Ishikawa (cell line): ENCODE measurements at regions not wholly inside any gene's neighbourhood (a gene's known extent, or its start where the extent isn't known, plus 50 kb on each side); places are given as distances from the start of the nearest gene placed in this dataset.

ENCODE experiments used
- CEBPB ChIP-seq: IDR thresholded peaks from 2 replicates; pipeline ENCODE4 v1.6.1; 2012
- CREB1 ChIP-seq: IDR thresholded peaks from 2 replicates; pipeline ENCODE4 v1.6.1; 2012; ENCODE audit warnings: low read depth
- EP300 ChIP-seq: IDR thresholded peaks from 2 replicates; pipeline ENCODE4 v1.6.1; 2012; ENCODE audit warnings: borderline replicate concordance
- FOXM1 ChIP-seq: IDR thresholded peaks from 2 replicates; pipeline ENCODE4 v1.6.1; 2012; ENCODE audit warnings: low read depth, borderline replicate concordance
- MAX ChIP-seq: IDR thresholded peaks from 2 replicates; pipeline ENCODE4 v1.6.1; 2012
- NFIC ChIP-seq: IDR thresholded peaks from 2 replicates; pipeline ENCODE4 v1.6.1; 2012
- TAF1 ChIP-seq: IDR thresholded peaks from 2 replicates; pipeline ENCODE4 v1.6.1; 2012; ENCODE audit warnings: low read depth, mild to moderate bottlenecking
- TEAD4 ChIP-seq: IDR thresholded peaks from 2 replicates; pipeline ENCODE4 v1.6.1; 2012

DNA sequence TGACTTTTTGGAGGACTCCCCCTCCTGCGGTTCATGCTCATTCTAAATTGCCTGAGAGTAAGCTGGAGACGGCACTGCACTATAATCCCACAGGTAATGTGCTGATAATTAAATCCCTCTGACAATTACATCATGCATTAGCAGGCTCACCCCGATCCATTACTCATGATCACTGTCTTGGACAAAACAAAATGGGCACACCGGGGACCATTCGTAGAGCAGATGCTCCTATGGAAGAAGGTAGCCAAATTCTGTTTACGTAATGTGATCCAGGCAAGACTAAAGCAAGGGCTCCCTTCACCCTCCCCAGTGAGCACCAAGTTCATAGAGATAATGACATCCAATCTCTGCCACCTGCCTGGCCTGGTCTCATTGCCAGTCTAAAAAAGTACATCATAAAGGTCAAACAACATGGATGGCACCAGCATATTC is 657.1 kb upstream of the SOX11 start:
- TF ChIP-seq TAF1: no peak
- TF ChIP-seq CEBPB: no peak
- no peak for TF ChIP-seq MAX
- TF ChIP-seq EP300: no peak
- no peak for TF ChIP-seq FOXM1
- no peak for TF ChIP-seq CREB1
- TF ChIP-seq TEAD4: no peak
- no peak for TF ChIP-seq NFIC
